Adrenal gland (tissue), 5 donors: ENCODE measurements at regions not wholly inside any gene's neighbourhood (a gene's known extent, or its start where the extent isn't known, plus 50 kb on each side); places are given as distances from the start of the nearest gene placed in this dataset.

Experiments used
- POLR2A ChIP-seq, 2 donors: fragments of 450-650 bp; IDR thresholded peaks; one replicate each; pipeline ENCODE4 v1.6.1; 2017; ENCODE audit warnings: antibody characterized with exemption in 2 of 2, mild to moderate bottlenecking in 2 of 2, moderate library complexity in 1 of 2
- TF ChIP-seq, protein P1 (sequence below), 6 experiments: fragments of 450-650 bp in 4 of 6; fragments of 200-600 bp in 2 of 6; sonication (generic) in 1 of 6; IDR thresholded peaks; 1 replicate in 5 of 6; 2 replicates in 1 of 6; pipeline versions ENCODE4 v1.5.1 to v1.8.0; 2016 to 2021; ENCODE audit warnings: antibody characterized with exemption in 6 of 6, mild to moderate bottlenecking in 2 of 6, moderate library complexity in 1 of 6
- donor health status: DM: no; HTN: no; CAD: no.

DNA sequence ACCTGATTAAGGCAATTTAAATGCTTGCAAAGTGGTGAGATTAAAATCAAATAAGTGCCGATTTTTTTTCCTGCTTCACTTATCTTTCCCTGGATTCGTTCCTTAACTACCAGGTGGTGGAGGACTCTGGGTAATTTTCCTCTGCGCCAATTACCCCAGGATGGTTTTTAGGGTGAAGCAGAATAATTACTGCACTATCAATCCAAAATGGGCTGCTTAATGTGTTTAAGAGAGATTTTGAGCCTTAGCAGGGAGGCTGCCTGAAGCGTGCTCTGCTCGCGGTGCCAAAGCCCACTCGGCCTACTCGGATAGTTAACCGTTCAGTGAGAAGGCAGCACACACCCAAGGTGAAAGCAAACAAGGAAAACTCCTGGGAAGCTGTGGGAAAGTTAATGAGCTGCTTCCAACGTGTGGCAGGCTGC is 274.9 kb upstream of the LMO3 start:
- no peak for TF ChIP-seq POLR2A (IDR thresholded peaks at IDR 0.05)
- TF ChIP-seq, protein P1, sequence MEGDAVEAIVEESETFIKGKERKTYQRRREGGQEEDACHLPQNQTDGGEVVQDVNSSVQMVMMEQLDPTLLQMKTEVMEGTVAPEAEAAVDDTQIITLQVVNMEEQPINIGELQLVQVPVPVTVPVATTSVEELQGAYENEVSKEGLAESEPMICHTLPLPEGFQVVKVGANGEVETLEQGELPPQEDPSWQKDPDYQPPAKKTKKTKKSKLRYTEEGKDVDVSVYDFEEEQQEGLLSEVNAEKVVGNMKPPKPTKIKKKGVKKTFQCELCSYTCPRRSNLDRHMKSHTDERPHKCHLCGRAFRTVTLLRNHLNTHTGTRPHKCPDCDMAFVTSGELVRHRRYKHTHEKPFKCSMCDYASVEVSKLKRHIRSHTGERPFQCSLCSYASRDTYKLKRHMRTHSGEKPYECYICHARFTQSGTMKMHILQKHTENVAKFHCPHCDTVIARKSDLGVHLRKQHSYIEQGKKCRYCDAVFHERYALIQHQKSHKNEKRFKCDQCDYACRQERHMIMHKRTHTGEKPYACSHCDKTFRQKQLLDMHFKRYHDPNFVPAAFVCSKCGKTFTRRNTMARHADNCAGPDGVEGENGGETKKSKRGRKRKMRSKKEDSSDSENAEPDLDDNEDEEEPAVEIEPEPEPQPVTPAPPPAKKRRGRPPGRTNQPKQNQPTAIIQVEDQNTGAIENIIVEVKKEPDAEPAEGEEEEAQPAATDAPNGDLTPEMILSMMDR (IDR thresholded peaks at IDR 0.05): no peak
